NCI-H146 (cell line): ENCODE measurements at regions not wholly inside any gene's neighbourhood (a gene's known extent, or its start where the extent isn't known, plus 50 kb on each side); places are given as distances from the start of the nearest gene placed in this dataset.
"Not testable (repeated sequence)": the region's sequence is repeated elsewhere in the genome, so short reads cannot be mapped to it uniquely, and the experiment has no call there.

Experiments
- DNase-seq: peaks from one replicate; lab custom pipeline; 2025; lab: John Stamatoyannopoulos, UW

DNA sequence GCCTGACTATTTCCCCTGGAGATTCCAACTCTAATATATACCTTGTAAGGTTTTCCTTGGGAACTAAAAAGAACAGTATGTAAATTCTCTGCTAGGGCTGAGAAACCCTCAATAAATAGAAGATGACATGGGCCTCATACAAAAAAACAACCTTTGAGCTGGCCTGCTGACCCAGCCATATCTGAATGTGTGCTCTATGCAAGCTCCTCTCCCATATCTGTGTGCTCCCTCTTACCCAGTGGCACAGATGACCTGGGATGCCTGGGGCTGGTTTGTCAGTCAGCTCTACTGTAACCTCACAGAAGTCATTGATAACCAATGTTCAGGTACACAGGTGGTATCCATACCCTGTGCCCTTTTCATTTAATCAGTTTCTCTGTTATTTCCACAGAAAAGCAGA is 329.2 kb downstream of the SEC16B start:
- no peak for DNase-seq

- DNase-seq, result not testable (repeated sequence)
These were observed 335.7 kb downstream of the SEC16B start for GRCh38 chr1:177634151-177634550.

- no peak for DNase-seq
These were observed 336.8 kb downstream of the SEC16B start for GRCh38 chr1:177632923-177633615.

DNA sequence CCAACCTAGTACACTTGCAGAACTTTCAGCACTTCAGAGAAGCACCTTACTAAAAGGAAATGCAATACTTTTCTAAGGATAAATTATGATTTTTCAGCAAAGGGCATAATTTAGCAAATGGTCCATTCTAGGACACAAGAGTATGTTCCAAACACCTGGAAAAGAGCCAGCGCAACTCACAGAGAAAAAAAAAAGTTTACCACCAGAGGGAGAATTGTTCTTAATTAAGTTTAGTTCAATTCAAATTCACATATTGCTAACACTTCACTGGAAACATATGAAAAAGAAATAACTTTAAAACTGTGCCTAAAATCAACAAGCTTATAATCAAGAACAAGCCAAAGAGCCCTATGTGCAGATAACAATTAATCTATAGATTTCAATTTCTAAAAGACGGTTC is 338.1 kb downstream of the SEC16B start:
- no peak for DNase-seq

DNA sequence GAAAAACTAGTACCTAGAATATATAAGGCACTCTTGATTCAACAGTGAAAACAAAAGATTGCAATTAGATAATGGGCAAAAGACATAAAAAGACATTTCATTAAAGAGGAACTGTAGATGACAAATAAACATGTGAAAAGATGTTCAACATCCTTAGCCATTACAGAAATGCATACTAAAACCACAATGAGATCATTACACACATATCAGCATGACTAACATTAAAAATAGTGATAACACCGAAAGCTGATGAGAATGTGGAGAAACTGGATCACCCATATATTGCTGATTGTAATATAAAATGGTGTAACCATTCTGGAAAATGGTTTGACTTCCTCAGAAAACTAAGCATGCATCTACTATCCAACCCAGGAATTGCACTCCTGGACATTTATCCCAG is 340.3 kb downstream of the SEC16B start:
- no peak for DNase-seq

GRCh38 chr1:177627148-177627910 is 342.5 kb downstream of the SEC16B start:
- no peak for DNase-seq

DNA sequence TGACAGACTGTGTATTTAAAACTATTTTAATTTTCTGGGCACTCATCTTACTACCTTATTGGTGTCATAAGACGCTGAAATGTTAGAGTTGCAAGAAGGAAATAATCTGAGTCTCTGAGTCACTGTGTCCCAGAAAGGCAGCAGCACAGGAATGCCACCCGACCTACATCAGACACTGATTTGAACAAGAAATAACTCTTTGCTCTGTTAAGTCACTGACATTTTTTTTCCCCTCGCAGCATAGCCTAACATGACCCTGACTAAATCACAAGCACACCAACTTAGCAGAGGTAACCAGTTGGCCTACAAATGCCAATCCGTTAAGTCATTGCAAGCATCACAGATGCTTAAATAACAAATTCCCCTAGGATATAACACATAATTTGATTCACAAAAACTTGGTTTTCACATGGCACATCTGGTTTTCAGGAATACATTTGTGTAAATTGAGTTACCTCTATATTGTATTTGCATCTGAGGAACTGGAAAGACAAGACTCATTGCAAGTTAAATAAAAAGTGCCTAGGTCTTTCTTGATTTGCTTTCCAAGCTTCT is 349.1 kb downstream of the SEC16B start:
- no peak for DNase-seq

GRCh38 chr1:177615251-177615650 is 354.6 kb downstream of the SEC16B start:
- DNase-seq, result no peak

- no peak for DNase-seq
These were observed 358.5 kb downstream of the SEC16B start for GRCh38 chr1:177611402-177611801.

DNA sequence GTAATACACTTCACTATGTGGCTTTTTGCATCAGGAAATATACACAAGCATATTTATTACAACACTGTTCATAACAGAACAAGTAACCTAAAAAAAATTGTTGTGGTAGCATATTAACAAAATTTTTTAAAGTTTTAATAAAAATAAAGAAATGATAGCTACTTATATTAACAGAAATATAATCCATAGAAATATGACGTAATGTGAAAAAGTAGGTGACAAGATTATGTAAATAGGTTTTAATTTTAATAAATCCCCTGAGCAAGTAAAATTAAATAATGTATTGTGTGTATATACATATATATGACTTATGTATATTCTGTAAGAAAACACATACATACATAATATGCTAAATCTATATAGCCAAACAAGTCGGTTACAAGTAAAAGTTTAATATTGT is 359.9 kb downstream of the SEC16B start:
- DNase-seq, result no peak

GRCh38 chr1:177600936-177601335 is 368.9 kb downstream of the SEC16B start:
- DNase-seq, result no peak

- no peak for DNase-seq
These were observed 369.5 kb downstream of the SEC16B start for GRCh38 chr1:177600321-177600720.

- no peak for DNase-seq
These were observed 372.5 kb downstream of the SEC16B start for GRCh38 chr1:177597393-177597792.

GRCh38 chr1:177596485-177596884 is 373.4 kb downstream of the SEC16B start:
- no peak for DNase-seq

GRCh38 chr1:177593105-177593504 is 376.8 kb downstream of the SEC16B start:
- DNase-seq, result no peak

DNA sequence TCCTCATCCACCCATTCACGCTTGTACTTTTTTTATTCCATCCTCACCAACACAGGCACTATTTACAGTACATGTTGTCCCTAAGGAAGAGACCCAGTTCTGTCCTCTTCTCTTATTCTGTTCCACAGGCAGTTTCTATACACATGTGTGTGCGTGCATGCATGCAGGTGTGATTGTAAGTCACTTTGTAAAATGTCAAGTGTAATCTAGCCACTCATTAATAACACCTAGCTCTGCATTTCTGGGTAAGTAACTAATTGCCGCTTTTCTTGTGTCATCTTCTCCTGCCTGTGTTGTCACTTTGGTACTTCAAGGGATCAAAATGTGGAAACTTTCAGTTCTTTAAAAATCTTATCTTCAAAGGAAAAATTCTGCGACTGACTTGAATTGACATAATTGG is 377.2 kb downstream of the SEC16B start:
- DNase-seq, result no peak

DNA sequence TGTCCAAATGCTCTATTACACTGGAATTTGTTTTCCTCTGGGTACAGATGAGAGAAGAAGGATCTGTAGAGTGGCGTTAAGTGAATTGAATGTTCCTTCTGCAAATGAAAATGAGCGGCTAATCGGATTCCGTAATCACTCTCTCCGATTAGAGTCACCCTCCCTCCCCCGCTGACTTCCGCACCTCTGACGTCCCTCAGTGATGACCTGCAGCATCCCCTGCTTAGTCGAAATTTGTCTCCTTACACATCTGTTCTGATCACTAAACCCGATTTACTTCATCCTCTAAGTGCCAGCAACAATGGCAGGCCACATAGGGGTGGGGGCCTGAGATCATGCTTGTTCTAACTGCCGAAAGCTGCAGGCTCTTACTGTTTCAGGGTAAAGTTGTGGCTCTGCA is 378.7 kb downstream of the SEC16B start:
- DNase-seq, result no peak

DNA sequence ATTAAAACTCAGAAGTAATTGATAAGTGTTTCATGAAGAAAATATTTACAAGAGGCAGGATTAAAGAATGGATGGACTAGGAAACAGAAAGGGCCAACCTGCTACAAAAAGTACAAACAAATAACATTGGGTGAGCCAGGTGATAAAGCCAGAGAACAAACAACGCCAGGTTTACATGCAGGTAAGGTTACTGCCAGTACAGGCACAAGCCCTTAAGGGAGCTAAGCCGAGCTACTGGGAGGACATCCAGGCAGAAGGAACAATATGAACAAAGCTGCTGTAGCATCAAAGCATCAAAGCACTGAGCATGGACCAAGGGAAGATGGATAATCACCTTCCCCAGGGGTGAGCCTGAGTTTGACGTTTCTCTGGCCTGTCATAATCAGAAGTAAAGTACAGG is 380.7 kb downstream of the SEC16B start:
- no peak for DNase-seq

GRCh38 chr1:177586429-177586828 is 383.4 kb downstream of the SEC16B start:
- no peak for DNase-seq

GRCh38 chr1:177585302-177586220 is 384.3 kb downstream of the SEC16B start:
- no peak for DNase-seq

DNA sequence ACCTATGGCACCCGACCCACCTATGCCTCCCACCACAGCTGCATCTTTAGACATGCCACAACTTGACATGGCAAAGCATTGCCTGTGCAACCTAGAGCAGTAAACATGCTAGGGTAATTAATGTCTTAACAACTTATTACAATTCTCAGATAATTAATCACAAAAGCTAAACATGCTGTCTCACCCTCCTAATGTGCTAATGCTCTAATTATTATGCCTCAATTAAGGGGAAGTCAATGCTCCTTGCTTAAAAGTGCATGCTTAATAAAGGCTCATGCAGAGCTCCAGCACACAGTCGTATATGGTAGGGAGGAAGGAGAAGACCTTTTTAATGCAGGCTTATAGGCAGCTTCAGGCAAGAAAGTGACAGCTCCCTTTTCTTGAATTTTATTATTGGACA is 396.0 kb downstream of the SEC16B start:
- no peak for DNase-seq

DNA sequence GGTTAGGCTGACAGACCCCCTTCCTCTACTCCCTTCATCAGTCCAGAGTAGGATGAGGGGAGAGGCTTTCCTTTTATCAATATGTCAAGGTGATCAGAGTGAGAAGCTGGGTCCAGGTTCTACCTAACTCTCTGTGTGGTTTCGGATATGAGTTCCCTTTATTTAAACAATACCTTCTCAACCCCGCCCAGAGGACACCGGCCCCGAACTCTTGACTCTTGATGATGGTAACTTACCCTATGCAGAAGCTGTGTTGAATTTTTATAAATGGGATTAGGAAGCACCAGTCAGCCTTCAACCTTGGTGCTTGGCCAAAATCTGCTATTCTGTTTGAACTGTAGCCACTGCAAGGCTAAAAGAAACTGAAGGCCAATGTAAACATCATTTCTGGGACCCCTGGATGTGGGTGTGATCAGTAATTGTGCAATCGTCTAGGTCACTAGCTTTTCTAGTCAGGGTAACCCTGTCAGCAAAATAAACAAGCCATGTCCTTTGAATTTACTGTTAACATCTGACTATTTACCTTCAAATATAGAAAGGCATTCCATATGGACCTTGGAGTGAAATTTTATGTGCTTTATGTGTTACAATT is 398.3 kb downstream of the SEC16B start:
- DNase-seq, result no peak
